Germinal center (tissue), 1 donor: ENCODE measurements at regions not wholly inside any gene's neighbourhood (a gene's known extent, or its start where the extent isn't known, plus 50 kb on each side); places are given as distances from the start of the nearest gene placed in this dataset.

Source experiments
- DNase-seq: peaks from one replicate; pipeline ENCODE4 v3.0.0; 2012; ENCODE audit warnings: mixed read lengths, low spot score

DNA sequence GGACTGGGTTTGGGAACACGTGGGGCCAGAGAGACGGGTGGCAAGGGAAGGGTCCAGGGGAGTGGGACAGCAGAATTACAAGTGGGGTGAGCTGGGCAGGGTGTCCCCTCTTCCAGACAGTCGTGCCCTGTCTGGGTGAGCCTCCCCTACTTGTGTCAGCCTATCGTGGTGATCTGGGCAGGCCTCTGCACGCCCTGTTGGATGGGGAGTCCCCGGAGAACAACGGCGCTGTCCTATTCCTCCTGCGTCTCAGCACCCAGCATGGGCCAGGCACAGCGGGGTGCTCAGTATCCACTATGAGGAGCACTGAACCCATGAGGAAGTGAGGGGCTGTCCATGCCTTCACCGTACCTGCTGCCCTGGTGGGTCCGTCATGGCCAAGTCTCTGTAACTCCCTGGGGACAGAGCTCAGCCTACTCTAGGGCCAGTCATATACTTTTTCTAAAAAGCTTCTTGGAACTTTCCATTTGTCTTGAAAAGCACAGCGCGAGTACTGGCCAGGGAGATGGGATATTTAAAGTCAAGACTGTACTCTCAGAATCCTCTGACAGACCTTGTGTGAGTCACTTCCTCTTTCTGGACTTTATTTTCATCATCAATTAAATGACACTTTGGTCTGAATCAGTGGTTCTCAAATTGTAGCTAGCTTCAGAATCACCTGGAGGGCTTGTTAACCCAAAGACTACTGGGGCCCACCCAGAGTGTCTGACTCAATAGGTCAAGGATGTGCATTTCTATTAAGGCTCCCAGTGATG, 81.7 kb upstream of the NECTIN1 start:
- DNase-seq = no peak

DNA sequence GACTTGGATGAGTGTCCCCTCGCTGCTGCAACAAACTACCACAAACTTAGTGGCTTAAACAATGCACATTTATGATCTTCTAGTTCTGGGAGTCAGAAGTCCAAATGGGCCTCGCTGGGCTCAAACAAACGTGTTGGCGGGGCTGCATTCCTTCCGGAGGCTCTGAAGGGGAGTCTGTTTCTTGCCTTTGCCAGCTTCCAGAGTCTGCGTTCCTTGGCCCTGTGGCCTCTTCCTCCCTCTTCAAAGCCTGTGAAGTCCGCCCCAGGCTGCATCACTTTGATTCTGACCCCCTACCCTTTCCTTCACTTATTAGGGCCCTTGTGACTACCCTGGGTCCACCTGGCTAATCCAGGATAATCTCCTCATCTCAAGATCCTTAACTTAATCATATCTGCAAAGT, 80.3 kb upstream of the NECTIN1 start:
- no peak for DNase-seq

DNA sequence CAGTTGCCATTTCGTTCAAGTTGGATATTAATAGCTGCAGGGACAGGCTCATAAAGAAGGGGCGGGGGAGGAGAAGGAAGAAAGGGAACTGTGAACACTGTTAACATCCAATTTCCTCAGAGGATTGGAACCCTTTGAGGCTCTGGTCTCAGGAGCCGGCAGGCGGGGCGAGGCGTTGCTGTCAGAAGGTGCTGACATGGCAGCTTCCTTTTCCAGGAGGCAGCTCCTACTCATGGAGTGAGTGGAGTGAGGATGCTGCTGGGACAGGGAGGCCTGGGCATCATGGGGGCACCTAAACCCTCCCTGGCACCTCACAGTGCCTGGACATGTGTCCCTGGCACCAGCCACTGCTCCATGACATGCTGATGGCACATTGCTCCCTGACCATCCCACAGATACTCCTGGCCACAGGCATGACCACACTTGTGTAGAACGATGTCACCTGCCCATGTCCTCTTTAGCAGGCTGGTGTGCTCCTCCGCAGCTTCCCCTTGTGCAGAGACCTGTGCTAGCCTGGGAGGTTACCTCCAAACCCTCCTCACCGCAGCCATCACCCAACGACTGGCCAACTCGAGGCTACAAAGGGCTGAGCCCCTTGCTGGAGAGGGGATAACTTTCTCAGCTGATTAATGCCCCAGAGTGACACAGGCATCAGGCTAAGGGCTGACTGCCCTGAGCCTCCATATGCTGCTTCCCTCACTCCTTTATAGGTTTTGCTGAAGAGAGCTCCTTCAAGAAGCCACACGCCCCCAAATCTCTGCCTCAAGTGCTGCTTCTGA, 79.6 kb upstream of the NECTIN1 start:
- DNase-seq = no peak

DNA sequence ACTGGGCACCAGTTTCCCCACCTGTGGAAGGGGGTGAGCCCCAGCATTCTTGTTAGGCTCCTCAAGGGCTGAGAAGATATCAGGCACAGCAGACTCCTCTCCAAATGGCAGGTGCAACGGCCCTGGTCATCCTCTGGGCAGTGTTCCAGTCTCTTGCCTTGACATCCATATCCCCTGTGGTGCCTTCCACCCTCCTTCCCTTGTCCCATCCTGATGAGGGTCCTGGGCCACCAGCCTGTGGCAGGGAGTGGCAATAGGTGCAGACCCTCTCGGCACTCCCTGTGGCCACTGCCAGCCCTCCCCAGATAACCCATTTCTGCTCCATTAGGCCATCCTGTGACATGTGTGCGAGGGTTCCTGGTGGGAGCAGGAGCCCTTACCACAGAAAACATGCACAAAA, 78.8 kb upstream of the NECTIN1 start:
- DNase-seq = no peak

DNA sequence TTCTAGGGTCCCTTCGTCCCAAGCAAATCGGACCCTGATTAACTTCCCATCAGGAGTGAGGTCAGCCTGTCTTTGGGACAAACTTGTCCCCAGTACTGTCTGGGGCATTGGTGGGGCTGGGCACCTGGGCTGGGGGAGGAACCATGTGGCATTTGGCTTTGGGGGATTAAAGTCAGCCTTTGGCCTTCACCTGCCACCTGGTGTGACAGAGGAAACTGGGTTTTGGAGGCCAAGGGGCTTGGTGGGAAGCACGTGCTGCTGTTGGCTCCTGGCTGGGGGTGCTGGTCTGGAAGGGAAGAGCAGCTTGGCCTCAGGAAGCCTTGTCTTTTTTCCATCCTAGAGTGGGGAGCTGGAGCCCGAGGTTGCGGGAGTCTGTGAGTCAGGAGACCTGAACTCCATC, 78.4 kb upstream of the NECTIN1 start:
- DNase-seq = no peak

DNA sequence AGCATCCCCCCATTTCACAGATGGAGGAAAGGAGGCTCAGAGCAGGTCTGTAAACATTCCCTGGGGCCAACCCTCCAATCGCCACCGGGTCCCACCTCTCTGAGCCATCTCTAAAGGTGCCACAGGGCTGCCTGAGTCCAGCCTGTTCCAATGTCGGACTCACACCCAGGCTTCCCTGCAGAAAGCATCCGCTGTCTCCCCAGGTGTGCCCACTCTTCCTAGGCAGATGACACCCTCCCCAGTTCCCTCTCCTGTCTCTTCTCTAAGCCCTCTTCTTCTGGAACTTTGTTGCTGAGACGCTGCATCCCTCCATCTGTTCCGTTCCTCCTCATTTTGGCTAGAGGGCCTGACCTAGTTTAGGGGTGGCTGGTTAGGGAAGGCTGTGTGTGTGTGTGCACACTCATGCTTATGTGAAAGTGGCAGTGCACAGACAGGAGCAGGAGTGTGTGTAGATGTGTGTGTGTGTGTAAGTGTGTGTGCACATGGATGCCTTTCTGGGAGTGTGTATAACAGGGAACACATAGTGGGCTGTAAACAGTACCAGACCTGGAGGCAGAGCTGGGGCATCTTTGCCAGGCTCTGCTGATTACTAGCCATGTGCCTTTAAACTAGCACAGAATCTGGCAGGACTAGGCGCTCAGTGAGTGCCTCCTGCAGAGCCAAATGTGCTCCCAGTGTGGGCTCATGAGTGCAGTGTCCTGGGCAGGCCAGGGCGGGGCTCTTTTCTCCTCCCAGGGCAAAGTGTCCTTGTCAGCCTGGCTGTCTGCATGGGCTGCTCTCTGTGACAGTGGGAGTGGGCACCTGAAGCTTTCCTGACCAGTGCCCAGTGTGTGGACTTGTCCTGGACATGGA, 77.3 kb upstream of the NECTIN1 start:
- DNase-seq = no peak

DNA sequence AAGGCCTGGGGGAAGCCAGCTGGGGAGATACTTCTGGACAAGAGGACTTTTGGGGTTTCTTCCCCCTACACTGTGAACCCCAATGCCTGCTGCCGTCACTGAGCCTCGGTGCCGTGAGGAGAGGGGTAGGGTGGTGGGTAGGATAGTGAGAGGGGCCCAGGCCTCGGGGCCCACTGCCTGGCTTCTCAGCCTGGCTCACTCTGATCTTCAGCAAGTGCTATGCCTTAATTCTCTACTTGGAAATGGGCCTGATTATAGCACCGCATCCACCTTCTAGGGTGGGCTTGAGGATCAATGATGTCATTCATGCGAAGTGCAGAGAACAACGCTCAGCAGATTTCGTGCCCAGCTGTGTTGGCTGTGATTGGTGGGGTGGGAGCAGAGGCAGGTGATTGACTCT, 76.7 kb upstream of the NECTIN1 start:
- DNase-seq = no peak

DNA sequence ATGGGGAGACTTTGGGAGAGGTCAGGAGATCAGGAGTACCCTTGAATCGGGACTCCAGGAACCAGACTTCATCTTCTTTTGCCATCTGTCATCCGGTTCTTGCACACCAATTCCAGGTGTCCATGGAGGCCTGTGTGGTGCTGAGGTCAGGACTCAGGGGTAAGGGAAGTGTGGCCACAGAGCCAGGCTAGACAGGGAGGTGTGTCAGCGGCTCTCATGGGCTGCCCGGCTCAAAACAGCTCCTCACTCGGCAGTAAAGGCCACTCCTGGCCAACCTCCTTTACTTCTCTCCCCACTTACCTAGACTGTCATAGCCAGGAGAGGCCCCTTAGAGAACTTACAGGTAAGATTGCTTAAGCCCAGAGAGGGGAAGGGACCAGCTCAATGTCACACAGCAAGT, 75.7 kb upstream of the NECTIN1 start:
- no peak for DNase-seq

- DNase-seq = no peak
Observed at GRCh38 chr11:119803726-119804294, 74.8 kb upstream of the NECTIN1 start.

DNA sequence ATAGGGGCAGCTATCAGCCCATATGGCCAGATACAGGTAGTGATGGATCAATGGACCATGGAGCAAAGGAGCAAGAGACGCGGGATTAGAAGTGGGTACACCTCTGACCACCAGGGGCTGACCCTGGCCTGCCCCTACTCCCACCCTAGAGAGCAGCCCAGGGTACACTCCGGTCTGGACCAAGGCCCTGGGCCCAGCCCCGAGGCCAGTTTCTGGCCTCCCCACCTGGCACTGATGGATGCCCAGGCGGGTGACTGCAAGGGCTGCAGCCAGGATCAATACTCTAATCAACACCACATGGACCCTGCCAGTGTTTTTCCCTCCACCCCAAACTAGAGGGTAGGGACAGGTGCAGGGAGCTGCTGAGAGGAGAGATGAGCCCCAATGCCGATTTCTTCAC, 74.1 kb upstream of the NECTIN1 start:
- DNase-seq = no peak

DNA sequence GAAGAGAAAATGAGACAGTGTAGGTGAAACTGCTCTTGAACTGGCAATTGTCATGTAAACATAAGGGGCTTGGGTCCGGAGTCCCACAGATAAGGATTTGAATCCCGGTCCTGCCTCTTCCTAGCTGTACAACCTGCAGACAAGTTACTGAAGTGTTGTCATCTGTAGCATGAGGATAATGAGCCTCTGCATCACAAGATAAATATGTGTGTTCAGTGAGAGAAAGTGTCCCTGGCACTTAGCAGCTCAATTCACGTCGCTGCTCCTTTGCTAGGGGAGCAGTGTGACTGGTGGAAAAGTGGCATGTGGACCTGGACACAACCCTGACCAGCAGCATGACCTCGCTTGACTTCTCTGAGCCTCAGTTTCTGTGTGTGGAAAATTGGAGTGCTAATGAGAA, 73.7 kb upstream of the NECTIN1 start:
- no peak for DNase-seq

GRCh38 chr11:119800619-119801018, 71.6 kb upstream of the NECTIN1 start:
- no peak for DNase-seq

DNA sequence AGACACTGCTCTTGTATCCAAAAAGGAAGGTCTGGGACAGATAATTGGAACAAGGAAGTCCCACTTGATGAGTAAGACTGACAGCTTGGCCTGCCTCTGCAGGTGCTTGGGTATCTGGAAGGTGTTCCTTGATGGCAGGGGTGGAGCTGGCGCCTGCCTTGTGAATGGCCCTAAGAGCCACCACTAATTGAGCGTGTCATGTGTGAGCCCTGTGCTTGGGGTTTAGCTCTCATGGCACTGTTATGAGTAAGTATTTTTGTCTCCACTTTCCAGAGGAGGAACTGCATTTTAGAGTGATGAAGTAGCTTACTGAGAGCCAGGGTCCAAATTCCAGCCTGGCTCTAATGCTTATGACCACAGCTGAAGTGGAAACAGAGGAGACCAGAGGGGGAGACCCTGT, 71.2 kb upstream of the NECTIN1 start:
- no peak for DNase-seq

DNA sequence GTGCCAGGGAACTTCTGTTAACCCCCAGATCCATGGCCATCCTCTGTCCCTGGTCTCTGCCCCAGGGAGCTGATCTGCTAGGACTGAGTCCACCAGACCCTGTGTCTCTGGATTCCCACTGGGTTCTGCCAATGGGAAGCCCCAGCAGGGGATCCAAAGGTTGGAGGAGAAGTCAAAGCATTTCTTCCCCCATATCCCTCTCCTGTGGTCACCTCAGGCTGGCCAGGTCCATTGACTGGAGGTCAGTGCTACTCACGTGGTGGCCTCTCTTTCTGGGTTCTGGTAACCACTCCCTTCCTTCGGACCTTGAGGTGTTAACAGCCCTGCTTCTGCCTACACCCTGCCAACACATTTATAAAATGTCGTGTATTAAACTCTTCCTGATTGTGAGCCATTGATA, 69.7 kb upstream of the NECTIN1 start:
- DNase-seq = no peak

GRCh38 chr11:119797736-119798135, 68.7 kb upstream of the NECTIN1 start:
- no peak for DNase-seq

DNA sequence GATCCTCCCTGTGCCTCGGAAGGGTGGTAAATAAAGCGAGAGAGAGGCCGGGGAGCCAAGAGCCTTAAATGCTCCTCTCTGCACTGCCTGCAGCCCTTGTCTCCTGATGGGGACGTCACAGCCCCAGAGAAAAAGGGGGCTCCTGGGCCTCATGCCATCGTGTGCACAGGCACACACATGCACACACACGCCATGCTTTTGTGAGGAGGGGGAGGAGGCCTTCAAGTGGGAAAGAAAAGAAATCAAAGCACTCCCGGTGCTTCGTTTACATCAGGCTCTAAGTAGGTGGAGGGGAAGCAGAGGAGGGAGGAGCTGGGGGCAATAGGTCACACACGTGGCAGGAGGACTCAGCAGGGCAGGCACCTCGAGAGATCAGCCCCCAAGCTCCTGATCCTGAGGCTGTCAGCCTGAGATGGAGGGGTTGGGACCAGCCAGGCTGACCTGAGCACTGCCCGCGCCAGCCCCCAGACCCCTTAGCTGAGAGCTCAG, 68.2 kb upstream of the NECTIN1 start:
- no peak for DNase-seq

DNA sequence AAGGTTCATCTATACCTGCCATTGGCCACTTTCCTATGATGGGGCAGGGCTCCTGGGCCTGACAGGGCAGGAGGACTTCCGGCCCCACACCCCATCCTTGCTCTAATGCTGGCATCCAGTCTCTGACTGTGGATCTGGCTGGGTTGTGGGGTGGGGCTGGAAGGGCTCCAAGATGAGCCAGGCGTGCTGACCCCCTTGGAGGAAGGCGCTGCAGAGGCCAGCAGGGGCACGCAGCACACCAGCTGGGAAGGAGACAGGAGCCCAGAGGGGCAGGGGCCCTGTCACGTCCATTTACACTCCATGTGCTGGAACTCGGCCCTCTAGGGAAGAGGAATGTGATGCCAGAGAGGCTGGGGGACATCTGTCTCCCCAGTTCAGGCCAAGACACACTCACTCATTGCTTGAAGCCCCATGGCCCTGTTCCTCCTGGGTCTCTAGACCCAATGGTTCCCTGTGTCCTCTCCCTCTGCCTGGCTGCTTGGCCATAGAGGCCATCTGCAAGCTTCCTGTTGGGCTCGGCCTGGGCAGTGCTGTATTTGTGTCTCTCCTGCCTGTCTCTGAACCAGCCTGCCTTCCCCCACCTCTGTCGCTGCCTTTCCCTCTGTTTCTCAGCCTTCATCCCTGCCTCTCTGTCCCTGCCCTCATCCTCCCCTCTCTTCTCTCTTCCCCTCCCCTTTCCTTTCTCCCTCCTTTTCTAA, 67.5 kb upstream of the NECTIN1 start:
- no peak for DNase-seq

DNA sequence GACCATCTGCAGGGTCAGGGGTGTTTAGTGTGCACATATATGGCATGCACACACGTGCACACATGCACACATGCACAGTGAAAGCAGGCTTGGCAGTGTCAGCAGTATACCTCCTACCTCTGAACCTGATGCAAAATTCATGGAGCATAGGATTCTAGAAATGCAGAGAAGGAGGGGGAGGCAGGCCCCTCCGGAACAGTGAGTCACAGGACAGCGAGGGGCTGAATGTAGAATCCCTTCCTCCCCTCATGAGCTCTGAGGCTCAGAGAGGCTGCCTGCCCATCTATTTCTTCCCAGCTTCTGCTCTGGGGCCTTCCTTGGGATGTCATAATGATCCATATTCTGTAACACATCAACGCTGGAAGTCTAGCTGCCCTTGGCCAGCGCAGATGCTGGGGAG, 66.7 kb upstream of the NECTIN1 start:
- DNase-seq = no peak

DNA sequence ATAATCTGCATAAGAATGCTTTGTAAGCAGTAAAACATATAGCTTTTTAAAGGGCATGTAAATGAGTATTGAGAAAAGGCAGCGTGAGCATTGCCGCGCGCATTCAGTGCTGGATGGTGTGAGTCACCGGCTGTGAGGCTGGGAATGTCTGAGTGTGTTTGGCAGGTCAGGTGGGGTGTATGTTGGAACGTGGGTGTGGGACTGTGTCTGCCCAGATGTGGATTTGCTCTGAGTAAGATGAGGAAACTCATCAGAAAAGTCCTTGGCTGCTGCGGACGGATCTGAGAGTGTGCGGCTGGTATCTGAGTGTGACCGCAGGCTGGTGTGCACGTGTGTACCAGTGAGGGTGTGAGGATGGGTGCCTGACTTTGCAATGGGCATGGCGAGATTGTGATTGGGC, 66.2 kb upstream of the NECTIN1 start:
- DNase-seq = no peak

- DNase-seq = no peak
Observed at GRCh38 chr11:119794756-119795155, 65.8 kb upstream of the NECTIN1 start.

DNA sequence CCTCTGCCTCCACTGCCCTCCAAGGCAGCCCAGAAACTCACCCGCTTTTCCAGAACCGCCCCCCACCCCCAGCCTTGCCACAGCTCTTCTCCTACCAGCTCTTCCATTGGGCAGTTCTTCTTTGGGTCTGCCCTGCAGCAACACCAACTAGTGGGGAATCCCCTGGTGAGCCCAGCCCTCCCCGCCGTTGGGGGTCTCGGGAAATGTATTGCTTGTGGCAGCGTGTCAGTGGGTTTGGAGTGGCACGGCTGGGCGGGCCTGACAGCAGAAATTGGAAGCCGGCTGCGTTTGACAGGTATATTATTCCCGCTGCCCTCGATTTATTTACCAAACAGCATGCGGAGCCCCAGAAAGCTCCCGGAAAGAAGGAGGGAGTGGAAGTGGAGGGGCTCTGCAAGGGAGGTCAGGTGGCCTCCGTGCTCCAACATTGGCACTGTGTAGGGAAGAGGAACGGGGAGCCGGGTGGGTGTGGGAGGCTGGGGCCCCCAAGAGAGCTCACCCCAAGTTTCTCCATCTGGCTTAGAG, 65.2 kb upstream of the NECTIN1 start:
- DNase-seq = no peak
